ENCODE measurements at regions not wholly inside any gene's neighbourhood (a gene's known extent, or its start where the extent isn't known, plus 50 kb on each side); places are given as distances from the start of the nearest gene placed in this dataset.

DNA sequence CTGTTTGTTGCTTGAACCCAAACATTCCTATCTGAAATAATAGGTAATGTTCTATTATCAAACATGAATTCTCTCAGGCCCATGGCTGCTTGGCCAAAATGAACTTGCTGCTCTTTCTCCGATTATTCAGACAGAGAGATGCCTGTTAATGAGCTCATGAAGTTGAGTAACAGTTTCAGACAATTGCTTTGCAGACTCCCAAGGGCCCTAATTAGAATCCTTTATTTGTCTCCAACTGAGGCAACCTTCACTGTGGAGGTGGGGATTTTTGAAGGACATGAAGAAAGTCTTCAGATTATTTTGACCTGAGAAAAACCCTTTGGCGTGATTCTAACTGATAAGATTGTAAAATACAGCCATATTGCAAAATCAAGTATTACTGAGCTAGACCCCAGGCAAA is 466.7 kb downstream of the NFIB start:
- Histone ChIP-seq H3K9me3 (ENCODE audit: control insufficient read depth in 2 of 2, insufficient read depth in 1 of 2, low read length in 1 of 2) (no peaks in the 10 kb centered on the region), H3K27ac (ENCODE audit: low read depth in 1 of 2, low read length in 1 of 2) (no peak overlapping the region), H3K27me3 (ENCODE audit: control insufficient read depth in 2 of 2, insufficient read depth in 1 of 2, low read length in 1 of 2) (no peaks in the 10 kb centered on the region), H3K4me3 (ENCODE audit: low read length in 2 of 2) (no peak overlapping the region), H3K4me1 (ENCODE audit: control insufficient read depth in 2 of 2, insufficient read depth in 2 of 2, low read length in 2 of 2) (no peaks in the 10 kb centered on the region), H3K36me3 (ENCODE audit: control insufficient read depth in 2 of 2, insufficient read depth in 2 of 2, low read length in 1 of 2) (no peaks in the 10 kb centered on the region)
- DNase-seq (ENCODE audit: low read depth in 6 of 9, low spot score in 9 of 9) = no peak
- WGBS = 84% methylated on average over 2 of the region's 2 CpGs

- 87% methylated on average over 2 of the region's 2 CpGs for WGBS
- Histone ChIP-seq H3K4me3 (ENCODE audit: low read length in 2 of 2) (no peak overlapping the region), H3K36me3 (ENCODE audit: control insufficient read depth in 2 of 2, insufficient read depth in 2 of 2, low read length in 1 of 2) (no peaks in the 10 kb centered on the region), H3K4me1 (ENCODE audit: control insufficient read depth in 2 of 2, insufficient read depth in 2 of 2, low read length in 2 of 2) (no peaks in the 10 kb centered on the region), H3K9me3 (ENCODE audit: control insufficient read depth in 2 of 2, insufficient read depth in 1 of 2, low read length in 1 of 2) (no peaks in the 10 kb centered on the region), H3K27ac (ENCODE audit: low read depth in 1 of 2, low read length in 1 of 2) (no peak overlapping the region), H3K27me3 (ENCODE audit: control insufficient read depth in 2 of 2, insufficient read depth in 1 of 2, low read length in 1 of 2) (no peaks in the 10 kb centered on the region)
- DNase-seq (ENCODE audit: low read depth in 6 of 9, low spot score in 9 of 9) = no peak
Measured at GRCh38 chr9:13845460-13845859, 468.5 kb downstream of the NFIB start.

- no peak for DNase-seq (ENCODE audit: low read depth in 6 of 9, low spot score in 9 of 9)
- Histone ChIP-seq H3K27me3 (ENCODE audit: control insufficient read depth in 2 of 2, insufficient read depth in 1 of 2, low read length in 1 of 2) (no peaks in the 10 kb centered on the region), H3K9me3 (ENCODE audit: control insufficient read depth in 2 of 2, insufficient read depth in 1 of 2, low read length in 1 of 2) (no peaks in the 10 kb centered on the region), H3K4me1 (ENCODE audit: control insufficient read depth in 2 of 2, insufficient read depth in 2 of 2, low read length in 2 of 2) (no peaks in the 10 kb centered on the region), H3K27ac (ENCODE audit: low read depth in 1 of 2, low read length in 1 of 2) (no peak overlapping the region), H3K36me3 (ENCODE audit: control insufficient read depth in 2 of 2, insufficient read depth in 2 of 2, low read length in 1 of 2) (no peaks in the 10 kb centered on the region), H3K4me3 (ENCODE audit: low read length in 2 of 2) (no peak overlapping the region)
- WGBS = 70% methylated on average over 7 of the region's 7 CpGs
Measured at GRCh38 chr9:13841746-13842462, 472.0 kb downstream of the NFIB start.

GRCh38 chr9:13832446-13832845 is 481.5 kb downstream of the NFIB start:
- peaks cover 0 to 6% of the 10 kb centered on the region in 2 donors for H3K9me3 ChIP-seq (ENCODE audit: control insufficient read depth in 2 of 2, insufficient read depth in 1 of 2, low read length in 1 of 2)
- H3K36me3 ChIP-seq (ENCODE audit: control insufficient read depth in 2 of 2, insufficient read depth in 2 of 2, low read length in 1 of 2) = no peaks in the 10 kb centered on the region
- DNase-seq (ENCODE audit: low read depth in 6 of 9, low spot score in 9 of 9) = no peak
- H3K4me1 ChIP-seq (ENCODE audit: control insufficient read depth in 2 of 2, insufficient read depth in 2 of 2, low read length in 2 of 2) = no peaks in the 10 kb centered on the region
- H3K27me3 ChIP-seq (ENCODE audit: control insufficient read depth in 2 of 2, insufficient read depth in 1 of 2, low read length in 1 of 2) = no peaks in the 10 kb centered on the region
- no peak overlapping the region for H3K4me3 ChIP-seq (ENCODE audit: low read length in 2 of 2)
- H3K27ac ChIP-seq (ENCODE audit: low read depth in 1 of 2, low read length in 1 of 2) = no peak overlapping the region

DNA sequence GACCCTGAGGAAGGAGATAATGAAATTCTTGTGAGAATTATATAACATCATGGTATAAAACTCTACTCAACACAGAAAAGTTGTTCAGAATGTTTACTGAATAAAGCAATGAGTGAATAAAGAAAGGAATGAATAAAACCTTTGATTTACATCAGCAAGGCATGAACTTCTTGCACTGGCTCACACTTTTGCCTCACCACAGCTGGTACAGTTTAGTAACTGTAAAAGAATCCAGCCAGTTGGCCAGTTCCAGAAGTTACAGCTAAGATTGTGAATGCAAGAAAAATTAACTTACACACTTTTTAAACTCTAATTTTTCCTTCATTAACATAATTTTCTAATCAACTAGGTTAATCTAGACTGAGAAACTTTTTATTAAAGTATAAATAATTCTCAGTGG is 490.9 kb downstream of the NFIB start:
- DNase-seq (ENCODE audit: low read depth in 6 of 9, low spot score in 9 of 9) = no peak
- Histone ChIP-seq H3K36me3 (ENCODE audit: control insufficient read depth in 2 of 2, insufficient read depth in 2 of 2, low read length in 1 of 2) (no peaks in the 10 kb centered on the region), H3K4me3 (ENCODE audit: low read length in 2 of 2) (no peak overlapping the region), H3K9me3 (ENCODE audit: control insufficient read depth in 2 of 2, insufficient read depth in 1 of 2, low read length in 1 of 2) (peaks cover 0 to 5% of the 10 kb centered on the region in 2 donors), H3K4me1 (ENCODE audit: control insufficient read depth in 2 of 2, insufficient read depth in 2 of 2, low read length in 2 of 2) (no peaks in the 10 kb centered on the region), H3K27me3 (ENCODE audit: control insufficient read depth in 2 of 2, insufficient read depth in 1 of 2, low read length in 1 of 2) (no peaks in the 10 kb centered on the region), H3K27ac (ENCODE audit: low read depth in 1 of 2, low read length in 1 of 2) (no peak overlapping the region)

GRCh38 chr9:13817754-13818278 is 496.1 kb downstream of the NFIB start:
- Histone ChIP-seq H3K4me3 (ENCODE audit: low read length in 2 of 2) (no peak overlapping the region), H3K9me3 (ENCODE audit: control insufficient read depth in 2 of 2, insufficient read depth in 1 of 2, low read length in 1 of 2) (peaks cover 0 to 5% of the 10 kb centered on the region in 2 donors), H3K4me1 (ENCODE audit: control insufficient read depth in 2 of 2, insufficient read depth in 2 of 2, low read length in 2 of 2) (no peaks in the 10 kb centered on the region), H3K36me3 (ENCODE audit: control insufficient read depth in 2 of 2, insufficient read depth in 2 of 2, low read length in 1 of 2) (no peaks in the 10 kb centered on the region), H3K27ac (ENCODE audit: low read depth in 1 of 2, low read length in 1 of 2) (no peak overlapping the region), H3K27me3 (ENCODE audit: control insufficient read depth in 2 of 2, insufficient read depth in 1 of 2, low read length in 1 of 2) (no peaks in the 10 kb centered on the region)
- no peak for DNase-seq (ENCODE audit: low read depth in 6 of 9, low spot score in 9 of 9)
- WGBS = 97% methylated on average over 1 of the region's 1 CpG

DNA sequence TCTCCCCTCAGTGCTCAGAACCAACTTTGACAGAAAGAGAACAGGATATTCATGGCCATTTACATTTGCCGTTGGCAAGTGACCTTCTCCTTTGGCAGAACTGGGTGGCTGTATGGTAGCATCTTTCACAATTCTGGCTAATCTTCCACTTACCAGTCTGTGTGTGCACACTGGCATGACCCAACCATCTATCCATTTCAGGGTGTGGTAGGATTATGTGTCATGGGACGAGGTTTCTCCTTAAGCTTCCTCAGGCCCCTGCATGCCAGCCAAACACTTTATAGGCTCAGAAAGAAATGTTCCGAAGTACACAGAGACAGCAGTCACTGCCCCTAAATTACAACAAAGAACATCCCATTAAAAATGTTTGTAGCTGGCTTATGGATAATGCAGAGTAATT is 497.1 kb downstream of the NFIB start:
- Histone ChIP-seq H3K4me1 (ENCODE audit: control insufficient read depth in 2 of 2, insufficient read depth in 2 of 2, low read length in 2 of 2) (no peaks in the 10 kb centered on the region), H3K36me3 (ENCODE audit: control insufficient read depth in 2 of 2, insufficient read depth in 2 of 2, low read length in 1 of 2) (no peaks in the 10 kb centered on the region), H3K4me3 (ENCODE audit: low read length in 2 of 2) (no peak overlapping the region), H3K27ac (ENCODE audit: low read depth in 1 of 2, low read length in 1 of 2) (no peak overlapping the region), H3K27me3 (ENCODE audit: control insufficient read depth in 2 of 2, insufficient read depth in 1 of 2, low read length in 1 of 2) (no peaks in the 10 kb centered on the region), H3K9me3 (ENCODE audit: control insufficient read depth in 2 of 2, insufficient read depth in 1 of 2, low read length in 1 of 2) (peaks cover 0 to 5% of the 10 kb centered on the region in 2 donors)
- WGBS = 92% methylated on average over 3 of the region's 3 CpGs
- no peak for DNase-seq (ENCODE audit: low read depth in 6 of 9, low spot score in 9 of 9)

DNA sequence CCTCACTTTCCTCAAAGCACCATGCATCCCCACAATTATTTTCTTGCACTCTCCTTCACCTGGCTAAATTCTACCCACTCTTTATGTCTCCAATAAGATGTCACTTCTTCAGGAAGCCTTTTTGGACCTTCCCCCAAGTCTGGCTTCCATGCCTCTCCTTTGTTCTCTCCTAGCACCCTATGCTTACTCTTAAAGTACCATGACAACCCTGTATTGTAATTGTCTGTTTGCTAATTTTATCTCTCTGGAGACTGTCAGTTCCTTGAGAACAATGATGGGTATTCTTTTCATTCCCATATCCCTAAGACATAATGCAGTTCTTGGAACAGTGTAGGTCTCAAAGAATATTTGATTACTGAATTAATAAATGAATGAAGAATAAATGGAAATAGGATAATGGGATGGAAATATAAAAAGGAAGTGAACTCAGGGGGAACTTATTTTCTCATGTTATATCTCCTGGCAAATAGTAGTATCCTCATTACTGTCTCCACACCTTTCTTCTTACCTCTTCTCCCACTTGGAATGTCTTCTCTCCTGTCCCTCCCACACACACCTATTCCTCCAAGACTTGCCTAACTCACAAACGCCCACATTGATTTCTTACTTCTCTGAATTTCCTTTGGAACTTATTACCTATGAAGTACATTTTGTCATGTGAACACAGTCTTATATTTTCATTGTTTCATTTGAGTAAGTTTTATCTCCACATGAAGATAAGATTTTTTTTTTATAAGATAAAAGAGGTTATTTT is 499.1 kb downstream of the NFIB start:
- H3K27me3 ChIP-seq (ENCODE audit: control insufficient read depth in 2 of 2, insufficient read depth in 1 of 2, low read length in 1 of 2) = no peaks in the 10 kb centered on the region

DNA sequence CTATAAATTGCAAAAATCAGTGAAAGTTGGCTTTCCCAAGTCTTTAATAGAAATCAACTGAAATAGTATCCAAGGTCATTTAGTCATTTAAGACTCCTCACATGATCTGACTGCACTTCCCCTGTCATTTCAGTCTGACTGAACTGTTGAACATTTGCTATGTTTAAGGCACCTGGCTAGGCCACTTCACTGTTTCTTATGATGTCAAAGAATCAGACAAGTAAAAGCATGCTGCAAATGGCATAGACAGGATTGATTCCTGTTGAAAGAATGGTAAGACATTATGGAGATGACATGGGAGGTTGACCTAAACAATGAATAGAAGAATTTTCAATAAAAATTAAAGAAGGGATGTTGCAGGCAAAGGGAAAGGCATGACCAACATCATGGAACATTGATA is 502.1 kb downstream of the NFIB start:
- Histone ChIP-seq H3K27me3 (ENCODE audit: control insufficient read depth in 2 of 2, insufficient read depth in 1 of 2, low read length in 1 of 2) (no peaks in the 10 kb centered on the region), H3K27ac (ENCODE audit: low read depth in 1 of 2, low read length in 1 of 2) (no peak overlapping the region), H3K9me3 (ENCODE audit: control insufficient read depth in 2 of 2, insufficient read depth in 1 of 2, low read length in 1 of 2) (no peaks in the 10 kb centered on the region), H3K4me3 (ENCODE audit: low read length in 2 of 2) (no peak overlapping the region), H3K4me1 (ENCODE audit: control insufficient read depth in 2 of 2, insufficient read depth in 2 of 2, low read length in 2 of 2) (no peaks in the 10 kb centered on the region), H3K36me3 (ENCODE audit: control insufficient read depth in 2 of 2, insufficient read depth in 2 of 2, low read length in 1 of 2) (no peaks in the 10 kb centered on the region)
- no peak for DNase-seq (ENCODE audit: low read depth in 6 of 9, low spot score in 9 of 9)

More for the DNA sequence above, 499.1 kb downstream of the NFIB start:
- Histone ChIP-seq H3K4me3 (ENCODE audit: low read length in 2 of 2) (no peak overlapping the region), H3K4me1 (ENCODE audit: control insufficient read depth in 2 of 2, insufficient read depth in 2 of 2, low read length in 2 of 2) (no peaks in the 10 kb centered on the region), H3K9me3 (ENCODE audit: control insufficient read depth in 2 of 2, insufficient read depth in 1 of 2, low read length in 1 of 2) (no peaks in the 10 kb centered on the region), H3K27ac (ENCODE audit: low read depth in 1 of 2, low read length in 1 of 2) (no peak overlapping the region), H3K36me3 (ENCODE audit: control insufficient read depth in 2 of 2, insufficient read depth in 2 of 2, low read length in 1 of 2) (no peaks in the 10 kb centered on the region)
- no peak for DNase-seq (ENCODE audit: low read depth in 6 of 9, low spot score in 9 of 9)
- WGBS = 88% methylated on average over 1 of the region's 1 CpG
